ENCODE measurements at regions not wholly inside any gene's neighbourhood (a gene's known extent, or its start where the extent isn't known, plus 50 kb on each side); places are given as distances from the start of the nearest gene placed in this dataset.

- Mint-ChIP-seq H3K9me3 (peaks cover 4% of the 10 kb centered on the region), H3K27me3 (no peaks in the 10 kb centered on the region), H3K27ac (no peak overlapping the region), H3K4me3 (no peak overlapping the region), H3K36me3 (ENCODE audit: low read depth) (no peaks in the 10 kb centered on the region), H3K4me1 (ENCODE audit: low read depth) (no peaks in the 10 kb centered on the region)
- DNase-seq = no peak
Measured at GRCh38 chr9:28332648-28333047, 759.4 kb upstream of the C9orf72 start.

- Mint-ChIP-seq H3K27ac (no peak overlapping the region), H3K36me3 (ENCODE audit: low read depth) (no peaks in the 10 kb centered on the region), H3K27me3 (no peaks in the 10 kb centered on the region)
Measured at GRCh38 chr9:28341913-28342312, 768.6 kb upstream of the C9orf72 start.

GRCh38 chr9:28342815-28343338 lies 769.6 kb upstream of the C9orf72 start:
- H3K36me3 Mint-ChIP-seq (ENCODE audit: low read depth) = no peaks in the 10 kb centered on the region
- DNase-seq = no peak

More at GRCh38 chr9:28341913-28342312, 768.6 kb upstream of the C9orf72 start:
- Mint-ChIP-seq H3K9me3 (peaks cover 2% of the 10 kb centered on the region), H3K4me1 (ENCODE audit: low read depth) (no peaks in the 10 kb centered on the region), H3K4me3 (no peak overlapping the region)
- DNase-seq = no peak

GRCh38 chr9:28363151-28363562 lies 789.9 kb upstream of the C9orf72 start:
- H3K4me3 Mint-ChIP-seq = no peak overlapping the region
- no peak for DNase-seq
- no peak overlapping the region for H3K27ac Mint-ChIP-seq
- no peaks in the 10 kb centered on the region for H3K36me3 Mint-ChIP-seq (ENCODE audit: low read depth)
- H3K27me3 Mint-ChIP-seq = no peaks in the 10 kb centered on the region
- peaks cover 2% of the 10 kb centered on the region for H3K9me3 Mint-ChIP-seq
- no peaks in the 10 kb centered on the region for H3K4me1 Mint-ChIP-seq (ENCODE audit: low read depth)

More at GRCh38 chr9:28342815-28343338, 769.6 kb upstream of the C9orf72 start:
- Mint-ChIP-seq H3K27me3 (no peaks in the 10 kb centered on the region), H3K9me3 (peaks cover 2% of the 10 kb centered on the region), H3K4me3 (no peak overlapping the region), H3K27ac (no peak overlapping the region), H3K4me1 (ENCODE audit: low read depth) (no peaks in the 10 kb centered on the region)

GRCh38 chr9:28365020-28365640 lies 791.8 kb upstream of the C9orf72 start:
- no peak for DNase-seq
- H3K27ac Mint-ChIP-seq = no peak overlapping the region

GRCh38 chr9:28365728-28366127 lies 792.4 kb upstream of the C9orf72 start:
- no peak overlapping the region for H3K4me3 Mint-ChIP-seq
- DNase-seq = no peak
- H3K27me3 Mint-ChIP-seq = no peaks in the 10 kb centered on the region
- H3K4me1 Mint-ChIP-seq (ENCODE audit: low read depth) = no peaks in the 10 kb centered on the region
- no peak overlapping the region for H3K27ac Mint-ChIP-seq
- H3K9me3 Mint-ChIP-seq = peaks cover 6% of the 10 kb centered on the region
- H3K36me3 Mint-ChIP-seq (ENCODE audit: low read depth) = no peaks in the 10 kb centered on the region

More at GRCh38 chr9:28365020-28365640, 791.8 kb upstream of the C9orf72 start:
- Mint-ChIP-seq H3K27me3 (no peaks in the 10 kb centered on the region), H3K4me1 (ENCODE audit: low read depth) (no peaks in the 10 kb centered on the region), H3K4me3 (no peak overlapping the region), H3K36me3 (ENCODE audit: low read depth) (no peaks in the 10 kb centered on the region), H3K9me3 (peaks cover 8% of the 10 kb centered on the region)

- DNase-seq = no peak
- no peaks in the 10 kb centered on the region for H3K4me1 Mint-ChIP-seq (ENCODE audit: low read depth)
- no peaks in the 10 kb centered on the region for H3K27me3 Mint-ChIP-seq
- H3K27ac Mint-ChIP-seq = no peak overlapping the region
- no peaks in the 10 kb centered on the region for H3K36me3 Mint-ChIP-seq (ENCODE audit: low read depth)
- peaks cover 8% of the 10 kb centered on the region for H3K9me3 Mint-ChIP-seq
- H3K4me3 Mint-ChIP-seq = no peak overlapping the region
Measured at GRCh38 chr9:28378231-28378630, 805.0 kb upstream of the C9orf72 start.

- DNase-seq = no peak
- H3K27ac Mint-ChIP-seq = no peak overlapping the region
- H3K27me3 Mint-ChIP-seq = no peaks in the 10 kb centered on the region
- H3K9me3 Mint-ChIP-seq = peaks cover 8% of the 10 kb centered on the region
- no peaks in the 10 kb centered on the region for H3K36me3 Mint-ChIP-seq (ENCODE audit: low read depth)
- H3K4me3 Mint-ChIP-seq = no peak overlapping the region
- no peaks in the 10 kb centered on the region for H3K4me1 Mint-ChIP-seq (ENCODE audit: low read depth)
Measured at GRCh38 chr9:28379082-28379481, 805.8 kb upstream of the C9orf72 start.

- no peak overlapping the region for H3K4me3 Mint-ChIP-seq
- H3K27ac Mint-ChIP-seq = no peak overlapping the region
- H3K36me3 Mint-ChIP-seq (ENCODE audit: low read depth) = no peaks in the 10 kb centered on the region
- H3K9me3 Mint-ChIP-seq = peaks cover 15% of the 10 kb centered on the region
- H3K4me1 Mint-ChIP-seq (ENCODE audit: low read depth) = no peaks in the 10 kb centered on the region
- H3K27me3 Mint-ChIP-seq = no peaks in the 10 kb centered on the region
- DNase-seq = no peak
Measured at GRCh38 chr9:28389411-28389810, 816.1 kb upstream of the C9orf72 start.

GRCh38 chr9:28394774-28395173 lies 821.5 kb upstream of the C9orf72 start:
- H3K27ac Mint-ChIP-seq = no peak overlapping the region

GRCh38 chr9:28396058-28396457 lies 822.8 kb upstream of the C9orf72 start:
- H3K27ac Mint-ChIP-seq = no peak overlapping the region
- DNase-seq = no peak
- H3K36me3 Mint-ChIP-seq (ENCODE audit: low read depth) = no peaks in the 10 kb centered on the region
- peaks cover 5% of the 10 kb centered on the region for H3K9me3 Mint-ChIP-seq
- H3K4me1 Mint-ChIP-seq (ENCODE audit: low read depth) = no peaks in the 10 kb centered on the region
- no peaks in the 10 kb centered on the region for H3K27me3 Mint-ChIP-seq
- no peak overlapping the region for H3K4me3 Mint-ChIP-seq

More at GRCh38 chr9:28394774-28395173, 821.5 kb upstream of the C9orf72 start:
- Mint-ChIP-seq H3K36me3 (ENCODE audit: low read depth) (no peaks in the 10 kb centered on the region), H3K4me3 (no peak overlapping the region), H3K4me1 (ENCODE audit: low read depth) (no peaks in the 10 kb centered on the region), H3K27me3 (no peaks in the 10 kb centered on the region), H3K9me3 (peaks cover 2% of the 10 kb centered on the region)
- DNase-seq = no peak

GRCh38 chr9:28407351-28407750 lies 834.1 kb upstream of the C9orf72 start:
- no peak overlapping the region for H3K4me3 Mint-ChIP-seq
- H3K27ac Mint-ChIP-seq = no peak overlapping the region
- peaks cover 2% of the 10 kb centered on the region for H3K9me3 Mint-ChIP-seq
- H3K36me3 Mint-ChIP-seq (ENCODE audit: low read depth) = no peaks in the 10 kb centered on the region
- H3K27me3 Mint-ChIP-seq = no peaks in the 10 kb centered on the region
- no peaks in the 10 kb centered on the region for H3K4me1 Mint-ChIP-seq (ENCODE audit: low read depth)
- no peak for DNase-seq

- H3K9me3 Mint-ChIP-seq = peaks cover 2% of the 10 kb centered on the region
Measured at GRCh38 chr9:28409919-28410318, 836.6 kb upstream of the C9orf72 start.

GRCh38 chr9:28410411-28410810 lies 837.1 kb upstream of the C9orf72 start:
- H3K9me3 Mint-ChIP-seq = peaks cover 2% of the 10 kb centered on the region
- H3K27me3 Mint-ChIP-seq = no peaks in the 10 kb centered on the region
- no peak for DNase-seq
- H3K27ac Mint-ChIP-seq = no peak overlapping the region
- no peaks in the 10 kb centered on the region for H3K36me3 Mint-ChIP-seq (ENCODE audit: low read depth)
- no peak overlapping the region for H3K4me3 Mint-ChIP-seq
- no peaks in the 10 kb centered on the region for H3K4me1 Mint-ChIP-seq (ENCODE audit: low read depth)

More at GRCh38 chr9:28409919-28410318, 836.6 kb upstream of the C9orf72 start:
- Mint-ChIP-seq H3K4me1 (ENCODE audit: low read depth) (no peaks in the 10 kb centered on the region), H3K27me3 (no peaks in the 10 kb centered on the region), H3K27ac (no peak overlapping the region), H3K36me3 (ENCODE audit: low read depth) (no peaks in the 10 kb centered on the region), H3K4me3 (no peak overlapping the region)
- no peak for DNase-seq

- Mint-ChIP-seq H3K4me3 (no peak overlapping the region), H3K27me3 (no peaks in the 10 kb centered on the region), H3K27ac (no peak overlapping the region), H3K36me3 (ENCODE audit: low read depth) (no peaks in the 10 kb centered on the region), H3K9me3 (peaks cover 2% of the 10 kb centered on the region), H3K4me1 (ENCODE audit: low read depth) (no peaks in the 10 kb centered on the region)
- DNase-seq = no peak
Measured at GRCh38 chr9:28413471-28413870, 840.2 kb upstream of the C9orf72 start.

Measured in activated T-cell treated with anti-CD3 and anti-CD28 coated beads, Interleukin-2, amount 50 U/mL, for 24 hours (primary cell).